Skeletal muscle tissue (tissue), 3 donors: ENCODE measurements at regions not wholly inside any gene's neighbourhood (a gene's known extent, or its start where the extent isn't known, plus 50 kb on each side); places are given as distances from the start of the nearest gene placed in this dataset.

Source experiments
- H3K27ac ChIP-seq: one replicate; pipeline ENCODE4 v1.7.0; 2013; ENCODE audit warnings: mild to moderate bottlenecking, low read depth, low read length, inconsistent platforms
- H3K27me3 ChIP-seq, 3 donors: one replicate each; pipeline ENCODE4 v1.7.0; 2013; ENCODE audit warnings: low read length in 3 of 3; ENCODE audit not compliant: control insufficient read depth in 3 of 3, insufficient read depth in 3 of 3
- H3K36me3 ChIP-seq, 3 donors: one replicate each; pipeline ENCODE4 v1.7.0; 2013; ENCODE audit warnings: low read length in 3 of 3; ENCODE audit not compliant: control insufficient read depth in 3 of 3, insufficient read depth in 3 of 3
- H3K4me1 ChIP-seq, 3 donors: one replicate each; pipeline ENCODE4 v1.7.0; 2013; ENCODE audit warnings: low read length in 3 of 3, mild to moderate bottlenecking in 3 of 3; ENCODE audit not compliant: control insufficient read depth in 3 of 3, insufficient read depth in 3 of 3
- H3K4me3 ChIP-seq, 3 donors: one replicate each; pipeline ENCODE4 v1.7.0; 2013; ENCODE audit warnings: low read length in 3 of 3
- H3K9ac ChIP-seq, 3 donors: one replicate each; pipeline ENCODE4 v1.7.0; 2013; ENCODE audit warnings: low read length in 3 of 3, mild to moderate bottlenecking in 3 of 3, moderate library complexity in 2 of 3, low read depth in 1 of 3
- H3K9me3 ChIP-seq, 3 donors: one replicate each; pipeline ENCODE4 v1.7.0; 2013; ENCODE audit warnings: low read length in 3 of 3; ENCODE audit not compliant: control insufficient read depth in 3 of 3
- donor health status: Osteomylitis.

DNA sequence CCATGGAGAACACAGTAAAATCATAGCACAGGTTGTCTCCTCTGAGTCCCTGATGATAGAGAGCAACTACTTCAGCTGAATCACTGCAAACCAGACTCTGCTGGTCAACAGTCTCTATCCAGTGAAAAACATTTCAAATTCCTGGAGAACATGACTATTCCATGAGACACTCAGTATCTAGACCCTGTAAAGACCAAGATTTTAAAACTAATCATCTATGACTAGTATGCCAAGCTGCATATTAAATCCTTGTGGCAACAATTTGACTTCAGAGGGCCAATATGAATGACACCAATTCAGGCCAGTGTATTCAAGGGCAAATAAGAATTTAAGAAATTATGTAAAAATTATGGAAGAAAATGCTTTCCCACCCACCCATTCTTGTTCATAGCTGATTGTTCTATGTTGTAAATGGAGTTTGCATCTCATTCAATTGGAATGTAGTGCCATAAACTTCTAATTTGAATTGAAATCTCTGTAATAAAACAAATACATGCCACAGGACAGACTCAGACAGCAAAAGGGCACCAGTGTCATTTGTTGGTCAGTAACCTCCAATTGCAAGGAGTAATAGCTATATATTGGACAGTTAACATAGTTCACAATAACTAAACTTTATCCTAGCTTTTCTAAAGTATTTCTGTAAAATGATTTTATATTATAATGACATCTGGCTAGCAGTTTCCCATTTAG is 80.1 kb upstream of the LPAR1 start:
- Histone ChIP-seq H3K9ac (no peak overlapping the region), H3K36me3 (no peaks in the 10 kb centered on the region), H3K27ac (no peak overlapping the region), H3K9me3 (no peaks in the 10 kb centered on the region), H3K4me1 (no peaks in the 10 kb centered on the region), H3K27me3 (no peaks in the 10 kb centered on the region), H3K4me3 (no peak overlapping the region)

DNA sequence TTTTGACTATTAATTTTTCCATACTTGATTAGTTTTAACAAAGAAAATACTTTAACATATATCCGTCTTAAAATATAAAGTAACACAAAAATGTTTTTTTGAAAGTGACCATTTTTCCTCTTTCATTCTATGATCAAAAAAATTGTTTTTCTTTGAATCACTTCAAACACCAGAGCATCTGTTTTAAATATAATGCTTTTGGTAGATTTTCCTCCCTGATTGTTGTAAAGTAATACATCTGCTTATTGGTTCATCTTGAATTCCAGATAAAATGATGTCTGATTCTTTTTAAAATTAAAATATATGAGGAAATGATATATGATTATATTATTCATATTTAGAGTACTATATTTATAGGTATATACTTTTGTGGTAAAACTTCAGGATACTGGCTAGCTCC is 76.2 kb upstream of the LPAR1 start:
- Histone ChIP-seq H3K4me3 (no peak overlapping the region), H3K27ac (no peak overlapping the region), H3K4me1 (no peaks in the 10 kb centered on the region), H3K36me3 (no peaks in the 10 kb centered on the region), H3K9ac (no peak overlapping the region), H3K9me3 (peaks cover 0 to 2% (median 0%) of the 10 kb centered on the region in 3 donors), H3K27me3 (no peaks in the 10 kb centered on the region)

DNA sequence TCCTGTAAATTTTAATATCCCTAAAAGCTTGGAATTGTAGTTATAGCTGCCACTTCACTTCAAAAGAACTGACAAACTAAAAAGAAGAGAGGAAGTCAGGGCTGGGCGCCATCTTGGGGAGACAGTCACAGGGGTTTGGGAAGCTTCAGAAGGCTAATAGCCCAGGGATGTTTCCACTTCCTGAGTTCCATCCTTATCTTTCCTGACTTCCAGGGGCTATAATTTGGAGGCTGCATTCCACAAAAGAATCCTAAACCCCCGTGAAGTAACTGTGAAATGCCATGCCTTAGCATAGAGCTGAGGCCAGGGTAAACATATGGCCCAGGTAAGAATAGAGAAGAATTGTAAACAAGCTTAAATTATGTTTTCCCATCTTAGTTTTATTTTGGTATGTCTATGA is 75.4 kb upstream of the LPAR1 start:
- no peaks in the 10 kb centered on the region for H3K27me3 ChIP-seq
- no peaks in the 10 kb centered on the region for H3K36me3 ChIP-seq
- no peak overlapping the region for H3K27ac ChIP-seq
- H3K9me3 ChIP-seq = peaks cover 0 to 2% (median 0%) of the 10 kb centered on the region in 3 donors
- no peak overlapping the region for H3K9ac ChIP-seq
- H3K4me3 ChIP-seq = no peak overlapping the region
- H3K4me1 ChIP-seq = no peaks in the 10 kb centered on the region

DNA sequence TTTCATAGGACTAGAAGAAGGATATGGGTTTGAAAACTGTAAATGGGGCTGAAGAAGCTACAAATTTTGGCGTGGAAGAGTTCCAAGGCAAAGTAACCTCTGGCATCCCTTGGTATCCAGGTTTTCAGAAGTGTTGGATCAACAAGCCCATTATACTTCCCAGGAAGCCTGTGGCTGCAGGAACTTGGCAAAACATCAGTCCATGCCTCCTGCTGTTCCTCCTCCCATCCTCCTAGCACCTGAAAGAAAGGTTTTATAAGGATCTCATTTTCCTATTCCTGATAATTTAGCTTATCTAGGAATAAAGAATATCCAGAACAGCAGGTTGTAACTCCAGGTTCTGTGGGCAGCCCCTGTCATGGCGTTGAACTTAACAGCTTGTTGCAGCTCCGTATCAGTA is 72.5 kb upstream of the LPAR1 start:
- H3K9me3 ChIP-seq = peaks cover 0 to 2% (median 2%) of the 10 kb centered on the region in 3 donors
- H3K36me3 ChIP-seq = no peaks in the 10 kb centered on the region
- H3K4me1 ChIP-seq = no peaks in the 10 kb centered on the region
- no peak overlapping the region for H3K27ac ChIP-seq
- H3K4me3 ChIP-seq = no peak overlapping the region
- H3K9ac ChIP-seq = no peak overlapping the region
- no peaks in the 10 kb centered on the region for H3K27me3 ChIP-seq

DNA sequence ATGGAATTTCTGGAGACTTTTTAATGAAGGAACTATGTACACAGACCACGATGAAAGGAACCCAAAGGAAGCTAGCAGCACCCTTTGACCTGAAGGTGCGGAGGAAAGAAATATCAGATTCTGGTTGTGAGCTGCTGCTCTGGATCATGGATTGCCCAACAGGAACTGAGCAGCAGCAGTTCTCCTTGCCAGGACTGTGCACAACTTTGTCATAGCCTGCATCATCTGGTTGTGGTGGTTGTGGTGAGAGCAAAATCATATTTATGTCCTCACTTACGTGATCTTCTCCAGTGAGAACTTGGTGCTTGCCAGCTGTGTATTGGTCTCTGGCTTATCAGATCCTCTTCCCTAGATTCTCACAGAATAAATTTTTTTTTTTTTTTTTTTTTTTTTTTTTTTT is 70.7 kb upstream of the LPAR1 start:
- no peaks in the 10 kb centered on the region for H3K4me1 ChIP-seq
- no peak overlapping the region for H3K27ac ChIP-seq
- no peaks in the 10 kb centered on the region for H3K27me3 ChIP-seq
- no peak overlapping the region for H3K9ac ChIP-seq
- H3K4me3 ChIP-seq = no peak overlapping the region
- no peaks in the 10 kb centered on the region for H3K36me3 ChIP-seq
- H3K9me3 ChIP-seq = peaks cover 0 to 2% (median 2%) of the 10 kb centered on the region in 3 donors

DNA sequence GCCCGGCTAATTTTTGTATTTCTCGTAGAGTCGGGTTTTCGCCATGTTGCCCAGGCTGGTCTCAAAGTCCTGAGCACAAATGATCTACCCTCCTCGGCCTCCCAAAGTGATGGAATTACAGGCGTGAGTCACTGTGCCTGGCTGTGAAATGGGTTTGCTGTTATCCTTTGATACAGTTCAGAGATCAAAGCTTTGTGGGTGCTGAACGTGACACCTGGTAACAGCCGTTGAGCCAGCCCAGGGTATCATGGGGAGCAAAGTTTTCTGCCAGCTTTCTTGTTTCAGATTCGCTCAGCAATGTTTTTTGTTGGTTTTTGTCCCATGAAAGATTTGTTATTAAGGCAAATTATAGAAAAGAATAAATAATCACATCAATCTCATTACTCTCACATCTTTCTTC is 68.9 kb upstream of the LPAR1 start:
- Histone ChIP-seq H3K4me1 (no peaks in the 10 kb centered on the region), H3K4me3 (no peak overlapping the region), H3K9me3 (peaks cover 0 to 2% (median 2%) of the 10 kb centered on the region in 3 donors), H3K27ac (no peak overlapping the region), H3K36me3 (no peaks in the 10 kb centered on the region), H3K9ac (no peak overlapping the region), H3K27me3 (no peaks in the 10 kb centered on the region)

DNA sequence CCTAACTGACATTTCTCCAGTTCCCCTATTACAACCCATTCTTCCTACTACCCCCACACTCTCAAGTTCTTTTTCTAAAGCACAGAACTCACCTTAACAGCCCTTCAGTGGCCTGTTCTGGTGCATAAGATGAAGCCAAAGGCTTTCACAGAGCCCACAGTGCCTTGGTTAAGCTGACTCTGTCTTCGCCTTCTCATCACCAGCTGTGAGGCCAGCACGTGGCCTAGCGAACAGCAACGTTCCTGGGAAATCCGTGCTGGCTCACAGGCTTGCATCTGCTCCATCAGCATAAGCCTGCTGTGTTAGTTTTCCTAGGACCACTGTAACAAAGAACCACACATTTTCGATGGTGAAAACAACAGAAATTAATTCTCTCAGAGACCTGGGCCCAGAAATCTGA is 67.9 kb upstream of the LPAR1 start:
- Histone ChIP-seq H3K4me1 (no peaks in the 10 kb centered on the region), H3K9me3 (peaks cover 0 to 2% (median 2%) of the 10 kb centered on the region in 3 donors), H3K27me3 (no peaks in the 10 kb centered on the region), H3K27ac (no peak overlapping the region), H3K4me3 (no peak overlapping the region), H3K9ac (no peak overlapping the region), H3K36me3 (no peaks in the 10 kb centered on the region)

DNA sequence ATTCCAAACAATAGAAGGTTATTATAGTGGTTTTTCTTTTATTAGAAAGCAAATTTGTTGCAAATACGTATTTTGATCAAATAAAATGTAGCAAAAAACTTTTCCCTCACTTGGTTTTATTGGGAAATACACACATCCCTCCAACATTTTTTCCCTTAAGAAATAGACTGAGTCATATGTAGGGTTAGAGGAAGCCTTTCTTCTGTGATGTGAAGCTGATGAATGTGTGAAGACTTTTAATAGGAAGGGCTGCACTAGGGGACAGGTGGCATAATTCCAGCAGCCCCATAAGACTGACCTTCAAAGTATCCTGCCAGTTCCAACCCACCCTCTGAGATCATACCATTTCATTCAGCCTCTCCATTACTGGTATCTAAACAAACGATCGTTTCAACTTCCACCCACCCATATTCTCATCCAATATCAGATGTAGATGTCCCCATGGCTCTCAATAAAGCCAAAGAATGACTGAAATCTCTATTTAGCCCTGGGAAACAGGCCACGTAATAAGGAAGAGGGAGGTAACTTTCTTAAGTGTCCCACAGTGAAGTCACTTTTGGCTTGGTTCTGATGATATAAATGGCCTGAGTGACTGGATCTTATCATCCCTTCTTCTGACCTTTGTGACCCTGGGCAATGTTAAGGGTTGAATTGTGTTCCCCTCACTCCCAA is 64.7 kb upstream of the LPAR1 start:
- Histone ChIP-seq H3K36me3 (no peaks in the 10 kb centered on the region), H3K4me1 (no peaks in the 10 kb centered on the region), H3K27me3 (no peaks in the 10 kb centered on the region), H3K9me3 (peaks cover 0 to 2% (median 0%) of the 10 kb centered on the region in 3 donors), H3K9ac (no peak overlapping the region), H3K27ac (peak overlapping the region; percentile 36), H3K4me3 (no peak overlapping the region)

DNA sequence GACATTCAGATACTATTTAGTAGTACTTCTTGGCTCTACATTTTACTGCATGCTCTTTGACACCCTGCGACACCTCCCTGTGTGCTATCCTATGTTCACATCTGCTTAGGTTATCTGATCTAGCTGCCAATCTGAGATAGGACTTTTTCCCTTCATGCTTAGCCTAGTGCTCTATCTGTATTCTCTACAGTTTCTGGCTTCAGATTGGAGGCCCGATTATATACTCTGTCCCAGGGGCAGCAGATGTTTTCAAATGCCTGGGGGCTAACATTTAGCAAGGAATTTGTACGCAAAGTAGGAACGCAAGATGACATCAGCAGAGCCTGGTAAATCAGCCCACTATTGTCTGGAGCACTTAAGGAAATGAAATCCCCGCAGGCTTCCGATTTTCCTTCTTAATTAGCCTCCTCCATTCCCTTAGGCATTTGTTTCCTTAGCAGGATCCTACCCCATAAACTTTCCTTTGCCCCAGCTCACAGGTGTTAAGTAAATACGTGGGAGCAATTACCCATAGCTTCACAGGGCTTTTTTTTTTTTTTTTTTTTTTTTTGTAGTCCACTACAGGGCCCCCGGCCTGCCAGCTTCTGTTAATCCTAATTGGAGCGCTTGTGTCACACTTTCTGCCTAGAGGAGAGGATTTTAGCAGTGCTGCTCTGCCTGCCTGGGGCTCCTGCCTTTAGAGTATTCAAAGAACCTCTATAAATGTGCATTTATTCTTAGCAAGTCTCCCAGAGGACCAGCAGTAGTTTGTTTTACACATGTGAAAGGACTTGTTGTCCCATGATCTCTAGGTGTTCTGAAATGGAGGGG is 61.1 kb upstream of the LPAR1 start:
- Histone ChIP-seq H3K4me3 (no peak overlapping the region), H3K4me1 (peaks cover 0 to 2% (median 0%) of the 10 kb centered on the region in 3 donors), H3K27me3 (peaks cover 0 to 3% (median 0%) of the 10 kb centered on the region in 3 donors), H3K27ac (no peak overlapping the region), H3K9ac (no peak overlapping the region), H3K36me3 (no peaks in the 10 kb centered on the region), H3K9me3 (no peaks in the 10 kb centered on the region)

DNA sequence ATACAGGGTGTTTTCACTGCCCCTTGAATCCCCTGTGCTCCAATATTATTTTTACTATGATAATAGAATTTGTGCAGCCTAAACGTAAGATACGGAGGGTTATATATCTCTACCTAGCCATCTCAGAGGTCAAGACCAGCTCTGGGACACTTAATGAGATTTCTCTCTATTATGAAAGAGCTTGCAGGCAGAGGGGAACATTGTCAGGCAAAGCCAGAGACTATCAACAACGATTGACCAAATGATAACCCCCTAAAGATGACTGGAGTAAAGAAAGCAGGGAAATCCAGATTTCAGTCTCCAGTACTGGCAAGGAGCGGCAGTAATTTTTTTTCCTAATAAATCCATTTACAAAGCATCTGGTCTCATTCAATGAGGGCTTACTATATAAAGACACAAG is 59.8 kb upstream of the LPAR1 start:
- H3K9ac ChIP-seq = no peak overlapping the region
- peaks cover 0 to 2% (median 0%) of the 10 kb centered on the region in 3 donors for H3K4me1 ChIP-seq
- no peaks in the 10 kb centered on the region for H3K9me3 ChIP-seq

More for the DNA sequence above, 59.8 kb upstream of the LPAR1 start:
- Histone ChIP-seq H3K36me3 (no peaks in the 10 kb centered on the region), H3K27ac (no peak overlapping the region), H3K4me3 (no peak overlapping the region), H3K27me3 (peaks cover 0 to 3% (median 0%) of the 10 kb centered on the region in 3 donors)
